GM23338 (cell line): ENCODE measurements at regions not wholly inside any gene's neighbourhood (a gene's known extent, or its start where the extent isn't known, plus 50 kb on each side); places are given as distances from the start of the nearest gene placed in this dataset.

Experiments used
- CTCF ChIP-seq, 2 experiments: fragments of 200-600 bp in 1 of 2; sonication (generic) in 1 of 2; conservative IDR thresholded peaks; 2 replicates each; pipeline versions ENCODE4 v1.5.1 to v1.6.1; 2016 to 2017; ENCODE audit warnings: antibody characterized with exemption in 2 of 2, low read depth in 2 of 2, mild to moderate bottlenecking in 2 of 2, moderate library complexity in 1 of 2
- EZH2 ChIP-seq: fragments of 200-600 bp; sonication (generic); IDR thresholded peaks from one replicate; pipeline ENCODE4 v1.8.0; 2017; ENCODE audit warnings: antibody characterized with exemption, mild to moderate bottlenecking, low read depth; ENCODE audit not compliant: unreplicated experiment

GRCh38 chr13:73966331-73966730 lies 167.9 kb downstream of the KLF12 start:
- TF ChIP-seq CTCF (conservative IDR thresholded peaks at IDR 0.05; ENCODE audit: low read depth in 2 of 2) (no peak), EZH2 (no peak)
